HG02798 (cell line): ENCODE measurements at regions not wholly inside any gene's neighbourhood (a gene's known extent, or its start where the extent isn't known, plus 50 kb on each side); places are given as distances from the start of the nearest gene placed in this dataset.
"Not testable (repeated sequence)": the region's sequence is repeated elsewhere in the genome, so short reads cannot be mapped to it uniquely, and the experiment has no call there.

Source experiments
- ATAC-seq: cut with Tn5 transposase; IDR thresholded peaks from one replicate; pipeline ENCODE4 v1.9.1; 2021; ENCODE audit warnings: mild to moderate bottlenecking; ENCODE audit not compliant: unreplicated experiment, poor library complexity

DNA sequence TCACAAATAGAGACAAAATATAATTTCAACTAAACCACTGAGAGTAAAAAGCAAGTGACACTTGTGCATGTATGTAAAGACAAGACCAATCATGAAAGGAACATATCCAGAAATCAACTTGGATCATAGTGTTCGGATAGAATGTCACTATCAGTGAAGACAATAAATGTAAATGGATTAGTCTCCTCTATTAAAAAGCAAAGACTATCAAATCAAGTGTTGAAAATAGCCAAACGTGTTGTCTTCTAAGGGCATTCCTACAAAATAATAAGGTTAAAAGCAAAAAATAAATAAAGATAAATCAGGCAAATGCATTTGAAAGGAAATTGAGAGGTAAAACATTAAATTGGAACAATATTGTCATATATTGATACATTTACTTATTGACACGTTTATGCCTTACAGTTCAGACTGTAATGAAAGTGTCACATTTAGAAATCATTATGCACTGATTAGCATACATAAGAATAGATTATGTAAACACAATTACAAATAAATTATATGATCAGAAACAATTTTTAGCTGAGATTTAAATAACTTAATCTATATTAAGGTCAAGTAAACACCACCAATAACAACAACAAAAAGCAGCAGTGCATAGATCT is 1100.1 kb downstream of the BRD1 start:
- no peak for ATAC-seq

DNA sequence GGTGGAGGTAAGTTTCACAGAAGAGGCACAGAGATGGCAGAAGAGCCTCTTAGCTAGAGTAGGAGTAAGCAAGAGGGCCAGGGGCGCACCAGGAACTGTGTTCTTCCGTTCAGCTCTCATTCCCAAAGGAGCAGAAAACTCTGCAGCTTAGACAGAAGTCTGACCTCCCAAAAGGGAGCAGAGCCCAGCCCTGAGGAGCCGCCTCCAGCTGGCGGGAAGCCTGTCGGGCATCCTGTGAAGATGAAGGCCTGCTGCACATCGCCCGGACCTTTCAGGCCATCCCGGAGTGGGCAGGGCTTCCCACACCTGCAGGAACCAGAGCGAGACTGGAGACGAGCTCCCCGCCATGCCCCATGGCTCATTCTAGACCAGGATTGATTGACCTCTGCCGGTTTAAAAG is 1102.8 kb downstream of the BRD1 start:
- ATAC-seq: no peak

DNA sequence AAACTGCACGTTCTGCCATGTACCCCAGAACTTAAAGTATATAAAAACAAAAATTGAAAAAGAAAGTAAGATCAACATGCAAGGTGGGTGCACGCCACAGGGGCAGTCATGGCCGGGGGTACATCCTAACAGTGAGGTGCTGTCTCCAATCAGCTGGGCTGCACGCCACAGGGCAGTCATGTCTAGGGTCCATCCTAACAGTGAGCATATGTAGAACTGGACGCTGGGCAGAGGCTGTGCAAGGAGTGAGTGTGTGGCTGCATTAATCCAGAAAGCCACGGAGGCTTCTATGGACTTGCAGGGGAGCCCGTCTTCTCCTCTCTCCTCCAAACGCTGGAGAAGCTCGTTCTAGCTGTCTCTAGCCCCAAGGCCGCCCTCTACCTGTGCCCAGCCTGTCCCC is 1105.0 kb downstream of the BRD1 start:
- ATAC-seq: no peak

DNA sequence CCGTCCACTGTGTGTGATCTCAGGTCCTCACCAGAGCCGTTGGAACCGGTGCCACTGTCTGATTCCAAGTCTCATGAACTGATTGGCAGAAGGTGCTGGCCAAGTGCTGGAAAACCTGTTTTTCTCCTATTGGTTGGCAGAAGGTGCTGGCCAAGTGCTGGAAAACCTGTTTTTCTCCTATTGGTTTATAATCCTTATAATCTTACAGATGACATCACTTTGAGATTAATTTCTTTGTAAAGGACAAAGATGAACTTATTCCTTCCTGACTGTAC is 1106.3 kb downstream of the BRD1 start:
- ATAC-seq: no peak

DNA sequence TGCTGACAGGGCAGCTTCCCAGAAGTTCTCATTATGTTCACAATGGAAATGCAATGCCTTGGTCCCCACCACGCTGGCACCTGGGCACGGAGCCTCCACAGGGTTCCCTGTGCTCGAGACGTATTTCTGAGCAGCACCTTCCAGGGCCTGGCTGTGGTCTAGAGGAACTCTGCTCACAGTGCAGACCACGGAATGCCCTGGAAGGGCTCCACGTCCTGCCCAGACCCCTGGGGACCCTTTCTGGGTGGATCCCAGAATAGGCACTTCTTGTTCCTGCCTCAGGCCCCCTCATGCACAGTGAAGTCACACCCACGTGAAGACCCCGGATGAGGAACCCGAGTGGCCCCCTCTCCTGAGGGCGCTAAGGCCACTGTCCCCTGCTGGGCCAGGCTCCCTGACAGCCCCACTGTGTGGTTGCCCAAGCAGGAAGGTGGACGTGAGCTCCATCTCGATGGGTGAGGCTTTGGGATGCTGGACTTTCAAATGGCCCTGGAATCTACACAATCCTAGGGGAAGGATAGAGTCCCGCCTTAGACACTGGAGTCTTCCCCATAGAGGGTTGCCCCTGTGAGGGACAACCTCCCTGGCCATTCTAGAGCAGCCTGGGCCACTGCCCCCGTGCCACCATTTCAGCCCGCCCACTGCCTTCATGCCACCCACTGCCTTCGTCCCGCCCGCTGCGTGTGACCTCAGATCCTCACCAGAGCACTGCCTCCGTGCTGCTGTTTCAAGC is 1106.8 kb downstream of the BRD1 start:
- no peak for ATAC-seq

DNA sequence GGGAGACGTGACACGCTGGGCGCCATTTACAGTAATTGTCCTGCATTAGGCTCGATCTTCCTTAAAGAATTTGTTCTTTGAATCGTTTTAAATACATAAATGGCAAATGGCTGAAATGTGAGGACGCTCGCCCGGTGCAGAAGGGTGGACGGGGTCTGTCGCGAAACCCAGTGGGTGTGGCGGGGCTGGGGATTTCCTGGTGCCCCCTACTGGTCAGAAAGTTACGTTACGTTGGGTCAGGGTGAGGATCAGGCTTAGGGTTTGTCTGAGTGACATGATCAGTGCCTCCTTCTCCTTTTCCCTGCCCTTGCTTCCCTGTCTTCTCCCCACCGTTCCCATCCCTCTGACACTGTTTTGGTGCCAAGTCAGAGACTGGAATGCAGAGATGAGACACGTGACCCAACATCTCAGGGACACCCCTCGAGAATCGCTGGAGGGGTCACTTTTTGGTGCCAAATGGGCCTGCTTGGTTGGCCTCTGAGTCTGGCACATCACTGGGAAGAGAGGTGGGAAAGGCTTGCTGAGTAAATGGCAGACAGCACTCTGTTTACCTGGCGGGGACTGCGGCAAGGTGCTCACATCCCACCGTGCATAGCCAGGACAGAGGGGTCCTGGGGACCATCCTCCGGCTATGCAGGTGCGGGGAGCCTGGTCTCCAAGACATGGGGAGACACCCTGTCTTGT is 1107.6 kb downstream of the BRD1 start:
- no peak for ATAC-seq

GRCh38 chr22:48718818-48719500 is 1108.7 kb downstream of the BRD1 start:
- no peak for ATAC-seq

DNA sequence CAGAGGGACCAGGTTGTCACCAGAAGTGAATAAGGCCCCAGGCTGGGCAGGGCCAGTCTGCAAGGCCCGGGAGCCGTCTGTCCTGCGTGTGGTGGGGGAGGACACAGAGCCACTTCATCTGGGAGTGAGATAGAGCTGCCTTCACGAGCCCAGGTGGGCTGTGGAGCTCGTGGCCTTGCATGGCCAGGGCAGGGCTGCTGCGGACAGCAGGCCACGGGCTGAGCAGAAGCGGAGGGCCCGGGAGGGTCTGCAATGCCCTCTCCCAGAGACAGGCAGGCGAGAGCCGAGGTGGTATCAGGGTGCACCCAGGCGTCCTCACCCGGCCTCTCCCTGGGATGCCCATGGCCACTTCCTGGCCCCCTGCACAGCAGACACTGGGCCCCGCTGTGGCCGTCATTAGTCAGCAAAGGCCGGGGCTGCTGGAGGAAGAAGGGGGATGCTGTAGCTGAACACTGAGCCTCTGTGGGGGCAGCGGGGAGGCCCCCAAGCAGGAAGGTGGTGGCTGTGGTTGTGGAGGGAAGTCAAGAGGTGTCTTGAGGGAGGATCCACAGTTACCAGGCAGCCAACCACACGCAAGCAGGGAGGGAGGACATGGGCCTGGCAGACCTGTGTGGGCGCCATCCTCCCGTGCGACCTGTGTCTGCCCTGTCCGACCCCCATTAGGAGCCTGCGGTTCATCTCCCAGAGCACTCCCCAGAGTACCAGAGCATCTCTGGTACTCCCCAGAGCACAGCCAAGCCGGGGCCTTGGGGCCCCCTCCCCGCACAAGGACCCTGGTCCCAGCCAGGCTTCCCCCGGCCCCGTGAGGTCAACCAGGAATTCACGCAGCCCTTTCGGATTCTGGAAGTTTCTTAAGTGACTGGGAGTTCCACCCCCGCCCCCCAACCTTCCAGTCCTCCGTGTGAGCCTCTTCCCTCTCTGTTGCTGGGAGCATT is 1109.5 kb downstream of the BRD1 start:
- no peak for ATAC-seq

DNA sequence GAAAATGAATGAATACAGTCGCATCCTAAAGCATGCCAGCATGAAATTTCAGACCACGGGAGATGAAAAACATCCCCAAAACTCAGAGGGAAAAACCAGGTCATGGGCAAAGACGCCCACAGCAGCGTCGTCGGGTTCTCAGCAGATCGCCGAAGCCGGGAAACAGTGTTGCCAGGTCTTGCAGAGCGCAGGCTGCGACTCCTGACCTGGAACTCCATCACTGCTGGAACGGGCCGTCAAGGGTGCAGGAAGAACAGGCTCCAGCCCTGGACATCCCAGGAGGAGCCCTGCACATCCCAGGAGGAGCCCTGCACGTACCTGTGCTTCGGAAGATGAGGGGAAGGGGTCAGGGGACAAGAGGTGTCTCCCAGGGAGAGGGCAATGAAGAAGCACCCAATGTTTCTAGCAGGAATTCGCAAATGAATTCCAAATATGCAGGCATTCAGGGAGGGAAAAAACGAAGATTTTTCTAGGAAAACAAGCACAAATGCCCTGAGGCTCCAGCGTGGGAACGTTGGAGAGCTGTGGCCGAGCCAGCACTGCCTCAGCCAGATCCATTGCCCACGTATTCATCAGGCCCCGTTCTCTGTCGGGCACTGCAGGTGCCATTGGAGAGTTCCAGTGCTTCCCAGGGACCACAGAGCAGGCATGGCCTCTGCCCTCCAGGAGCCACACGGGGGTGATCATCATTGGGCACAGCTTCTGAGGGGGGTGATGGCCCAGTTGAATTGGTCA is 1110.4 kb downstream of the BRD1 start:
- ATAC-seq: no peak

- ATAC-seq: not testable (repeated sequence)
Measured at GRCh38 chr22:48716154-48716553, 1111.5 kb downstream of the BRD1 start.

GRCh38 chr22:48715511-48715910 is 1112.2 kb downstream of the BRD1 start:
- ATAC-seq: no peak

DNA sequence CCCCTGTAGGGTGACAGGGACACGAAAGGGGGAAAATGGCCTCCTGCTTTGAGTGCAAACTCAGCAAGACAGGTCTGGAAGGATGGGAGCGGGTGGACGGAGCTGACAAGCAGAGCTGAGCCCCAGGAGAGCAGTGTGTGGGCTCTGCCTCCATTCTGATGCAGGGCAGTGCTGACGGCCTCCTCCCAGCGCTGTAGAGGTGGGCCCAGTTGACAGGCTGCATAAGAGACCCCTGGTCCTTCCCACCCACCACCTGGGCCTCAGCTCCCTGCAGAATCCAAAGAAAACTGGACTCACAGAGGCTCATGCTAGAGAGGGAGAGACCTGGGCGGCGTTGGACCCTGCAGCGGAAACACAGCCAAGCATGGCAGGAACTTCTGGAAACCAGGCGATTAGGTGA is 1113.4 kb downstream of the BRD1 start:
- no peak for ATAC-seq

DNA sequence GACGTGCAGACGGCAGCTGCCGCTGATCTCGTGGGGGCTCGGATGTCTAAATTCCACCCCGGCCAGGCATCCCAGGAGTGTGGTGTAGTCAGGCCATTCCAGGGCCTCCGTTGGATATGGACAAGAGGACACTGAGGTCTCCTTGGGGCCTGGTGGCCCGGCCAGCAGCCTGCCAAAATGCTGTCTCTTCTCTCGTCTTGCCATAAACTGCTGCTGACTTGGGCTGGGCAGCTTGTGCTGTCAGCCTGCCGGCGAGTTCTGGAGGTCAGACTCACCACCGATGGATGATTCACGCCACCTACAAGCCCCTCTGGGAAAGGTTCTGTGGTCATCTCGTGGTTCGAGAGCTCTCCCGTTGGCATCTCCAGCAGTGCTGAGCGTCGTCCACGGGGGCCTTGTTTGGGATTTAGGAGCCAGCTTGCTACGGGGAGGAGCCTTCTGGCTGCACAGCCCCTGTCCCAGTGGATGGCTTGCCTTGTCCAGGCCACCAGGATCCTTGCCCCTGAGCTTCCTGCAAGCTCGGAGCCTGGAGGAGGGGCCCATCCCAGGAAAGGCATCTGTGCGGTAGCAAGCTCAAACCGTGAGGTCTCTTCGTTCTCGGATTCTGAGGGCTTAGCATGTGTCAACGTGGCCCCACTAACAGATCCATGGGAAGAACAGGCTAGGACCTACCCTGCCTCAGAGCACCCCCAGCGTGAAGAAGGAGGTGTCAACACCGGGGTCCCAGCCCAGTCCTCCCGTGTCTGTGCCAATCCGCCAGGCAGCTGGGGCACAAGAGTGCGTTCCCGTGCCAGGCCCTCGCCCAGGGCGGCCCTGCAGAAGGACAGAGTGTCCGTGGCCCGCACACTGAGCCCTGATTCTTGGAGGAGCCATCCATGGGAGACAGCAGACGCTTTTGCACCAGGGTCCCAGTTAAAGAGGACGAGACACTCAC is 1114.1 kb downstream of the BRD1 start:
- ATAC-seq: no peak

- ATAC-seq: no peak
Measured at GRCh38 chr22:48712558-48713271, 1115.0 kb downstream of the BRD1 start.

DNA sequence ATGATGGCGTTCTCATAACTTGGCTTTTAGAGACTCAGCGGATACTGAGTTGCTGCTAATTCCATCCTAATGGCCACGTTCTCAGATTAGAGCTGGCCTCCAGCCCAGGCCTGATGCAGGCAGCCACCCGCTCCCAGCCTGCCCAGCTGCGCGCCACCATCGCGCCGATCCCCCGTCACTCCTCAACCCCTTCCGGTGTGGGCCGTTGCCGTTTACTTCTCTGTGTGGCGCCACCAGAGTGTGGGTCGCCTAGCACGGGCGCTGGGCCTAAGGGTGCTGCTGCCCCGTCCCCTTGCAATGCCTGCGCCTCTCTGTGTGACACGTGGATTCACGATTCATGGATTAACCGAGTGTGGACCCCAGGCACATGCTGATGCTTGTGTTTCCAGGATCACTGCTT is 1116.0 kb downstream of the BRD1 start:
- no peak for ATAC-seq

DNA sequence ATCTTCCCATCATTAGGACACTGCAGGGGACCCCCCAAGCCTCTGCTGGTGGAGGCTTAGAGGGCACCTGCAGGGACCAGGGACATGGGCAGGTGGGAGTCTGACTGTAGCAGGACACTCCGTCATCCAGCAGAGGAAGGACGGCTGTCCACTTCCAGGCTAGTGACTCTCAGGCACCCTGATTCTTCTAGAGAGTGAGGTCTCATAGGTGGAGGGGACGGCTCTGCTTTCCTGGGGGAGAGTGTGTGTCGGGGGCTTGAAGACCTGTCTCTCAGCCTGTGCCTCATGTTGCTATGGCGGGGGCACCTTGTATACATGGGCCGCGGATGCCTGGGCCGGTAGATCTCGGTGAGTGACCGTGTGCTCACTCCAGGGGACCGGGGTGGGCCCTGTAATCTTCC is 1116.6 kb downstream of the BRD1 start:
- ATAC-seq: no peak

- ATAC-seq: no peak
Measured at GRCh38 chr22:48710410-48710809, 1117.3 kb downstream of the BRD1 start.

DNA sequence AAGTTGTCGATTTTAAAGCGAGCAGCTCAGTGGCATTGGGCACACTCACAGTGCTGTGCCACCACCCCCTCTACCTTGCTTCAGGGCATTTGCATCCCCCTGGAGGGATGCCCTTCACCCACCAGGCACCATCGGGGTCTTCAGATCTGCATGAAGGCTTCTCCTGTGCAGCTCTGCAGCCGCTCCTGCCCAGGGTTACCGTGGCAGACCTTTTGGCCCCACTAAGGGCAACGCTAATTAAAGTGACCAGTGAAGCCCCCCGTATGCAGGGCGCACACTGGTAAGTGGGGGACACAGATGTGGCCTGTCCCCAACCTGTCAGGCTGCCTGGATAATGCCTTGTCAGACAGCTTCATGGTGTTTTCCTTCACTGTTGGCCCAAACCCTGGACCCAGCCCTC is 1117.7 kb downstream of the BRD1 start:
- ATAC-seq: no peak
